Adrenal gland (tissue), 5 donors: ENCODE measurements at regions not wholly inside any gene's neighbourhood (a gene's known extent, or its start where the extent isn't known, plus 50 kb on each side); places are given as distances from the start of the nearest gene placed in this dataset.
"Not testable (repeated sequence)": the region's sequence is repeated elsewhere in the genome, so short reads cannot be mapped to it uniquely, and the experiment has no call there.

Experiments
- CTCF ChIP-seq, 6 experiments: fragments of 450-650 bp in 4 of 6; fragments of 200-600 bp in 2 of 6; sonication (generic) in 1 of 6; IDR thresholded peaks; 1 replicate in 5 of 6; 2 replicates in 1 of 6; pipeline versions ENCODE4 v1.5.1 to v1.8.0; 2016 to 2021; ENCODE audit warnings: antibody characterized with exemption in 6 of 6, mild to moderate bottlenecking in 2 of 6, moderate library complexity in 1 of 6
- POLR2A ChIP-seq, 2 donors: fragments of 450-650 bp; IDR thresholded peaks; one replicate each; pipeline ENCODE4 v1.6.1; 2017; ENCODE audit warnings: antibody characterized with exemption in 2 of 2, mild to moderate bottlenecking in 2 of 2, moderate library complexity in 1 of 2
- donor health status: DM: no; HTN: no; CAD: no.

- not testable (repeated sequence) for TF ChIP-seq CTCF, POLR2A (IDR thresholded peaks at IDR 0.05)
Observed at GRCh38 chr9:39624048-39624447, 268.6 kb downstream of the SPATA31A1 start.
